ENCODE measurements at regions not wholly inside any gene's neighbourhood (a gene's known extent, or its start where the extent isn't known, plus 50 kb on each side); places are given as distances from the start of the nearest gene placed in this dataset.

DNA sequence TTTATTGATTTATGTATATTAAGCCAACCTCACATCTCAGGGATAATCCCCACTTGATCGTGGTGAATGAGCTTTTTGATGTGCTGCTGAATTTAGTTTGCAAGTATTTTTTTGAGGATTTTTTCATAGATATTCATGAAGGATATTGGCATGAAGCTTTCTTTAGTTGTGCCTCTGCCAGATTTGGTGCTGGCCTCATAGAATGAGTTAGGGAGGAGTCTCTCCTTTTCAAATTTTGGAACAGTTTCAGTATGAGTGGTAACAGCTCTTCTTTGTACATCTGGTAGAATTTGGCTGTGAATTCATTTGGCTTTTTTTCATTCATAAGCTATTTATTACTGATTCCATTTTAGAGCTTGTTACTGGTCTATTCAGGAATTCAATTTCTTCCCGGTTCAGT, 197.2 kb upstream of the NDST4 start:
- ChIA-PET CTCF (interaction anchor here (1.5 kb wide), 1 partner anchor 10 kb away, joined by 5 read pairs; no protein-coding TSS in a partner anchor), POLR2A (no interaction called here)
- no peaks in the 10 kb centered on the region for H4K20me1 ChIP-seq (ENCODE audit: insufficient read depth)
- no peak overlapping the region for H2AFZ ChIP-seq (ENCODE audit: low read depth)
- H3K27ac ChIP-seq (ENCODE audit: low read depth in 2 of 2, low read length in 1 of 2): no peak overlapping the region
- H3K9me3 ChIP-seq: no peaks in the 10 kb centered on the region
- no peak overlapping the region for H3K4me3 ChIP-seq (ENCODE audit: low read depth in 2 of 2, low read length in 1 of 2)
- H3K4me2 ChIP-seq: no peak overlapping the region
- H3K4me1 ChIP-seq (ENCODE audit: control insufficient read depth in 1 of 2, insufficient read depth in 2 of 2, low read depth in 1 of 2, low read length in 1 of 2): no peaks in the 10 kb centered on the region
- TF ChIP-seq EZH2phosphoT487 (IDR thresholded peaks at IDR 0.05; ENCODE audit: borderline replicate concordance, low read depth) (no peak), MEF2A (IDR thresholded peaks at IDR 0.05; ENCODE audit: borderline replicate concordance, low read depth) (no peak), CHD2 (IDR thresholded peaks at IDR 0.05; ENCODE audit: low read length, partially characterized antibody) (no peak), FOXM1 (IDR thresholded peaks at IDR 0.05; ENCODE audit: low read depth) (no peak), NRF1 (IDR thresholded peaks at IDR 0.05; ENCODE audit: low read depth, low read length) (no peak), TEAD4 (IDR thresholded peaks at IDR 0.05; ENCODE audit: borderline replicate concordance, insufficient read depth) (no peak), NFIC (IDR thresholded peaks at IDR 0.05; ENCODE audit: borderline replicate concordance) (no peak)
- H3F3A ChIP-seq (replicated peaks; ENCODE audit: insufficient read depth): no peaks in the 10 kb centered on the region
- no peaks in the 10 kb centered on the region for H3K79me2 ChIP-seq (ENCODE audit: insufficient read depth)
- H3K9me2 ChIP-seq: no peaks in the 10 kb centered on the region
- no peaks in the 10 kb centered on the region for H3K36me3 ChIP-seq (replicated peaks in 1 of 2; ENCODE audit: control insufficient read depth in 1 of 2, insufficient read depth in 2 of 2, low read length in 1 of 2)
- H3K9ac ChIP-seq: no peak overlapping the region
- H3K27me3 ChIP-seq (ENCODE audit: insufficient read depth): no peaks in the 10 kb centered on the region
- DNase-seq: no peak
- 36% methylated on average over 2 of the region's 2 CpGs for WGBS (ENCODE audit: low lambda C conversion rate)

DNA sequence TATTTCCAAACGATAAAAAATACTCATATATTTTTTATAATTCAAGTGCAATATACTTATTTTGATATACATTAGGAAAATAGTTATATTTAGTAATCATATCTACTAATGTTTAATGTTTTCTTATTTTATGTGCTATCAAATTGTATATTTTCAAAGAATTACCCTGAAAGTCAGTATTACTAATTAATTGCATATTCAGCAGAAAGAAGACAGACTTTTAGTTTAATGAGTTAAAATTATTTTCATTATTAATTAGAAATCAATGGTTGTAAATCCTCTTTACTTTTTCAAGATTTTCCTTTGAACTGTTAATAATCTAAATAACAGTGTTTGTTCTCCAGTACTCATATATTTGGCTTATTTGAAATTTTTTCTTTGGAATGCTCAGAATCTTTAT, 181.3 kb upstream of the NDST4 start:
- Histone ChIP-seq H3K4me1 (ENCODE audit: control insufficient read depth in 1 of 2, insufficient read depth in 2 of 2, low read depth in 1 of 2, low read length in 1 of 2) (no peaks in the 10 kb centered on the region), H3F3A (replicated peaks; ENCODE audit: insufficient read depth) (no peaks in the 10 kb centered on the region), H3K36me3 (replicated peaks in 1 of 2; ENCODE audit: control insufficient read depth in 1 of 2, insufficient read depth in 2 of 2, low read length in 1 of 2) (no peaks in the 10 kb centered on the region), H4K20me1 (ENCODE audit: insufficient read depth) (no peaks in the 10 kb centered on the region), H3K79me2 (ENCODE audit: insufficient read depth) (no peaks in the 10 kb centered on the region), H3K9me3 (no peaks in the 10 kb centered on the region), H3K4me2 (no peak overlapping the region), H3K9ac (no peak overlapping the region), H2AFZ (ENCODE audit: low read depth) (no peak overlapping the region), H3K27ac (ENCODE audit: low read depth in 2 of 2, low read length in 1 of 2) (no peak overlapping the region), H3K9me2 (no peaks in the 10 kb centered on the region), H3K4me3 (ENCODE audit: low read depth in 2 of 2, low read length in 1 of 2) (no peak overlapping the region), H3K27me3 (ENCODE audit: insufficient read depth) (no peaks in the 10 kb centered on the region)
- no peak for DNase-seq
- ChIA-PET CTCF (interaction anchor here (1.0 kb wide), 1 partner anchor 35 kb away, joined by 3 read pairs; no protein-coding TSS in a partner anchor), POLR2A (no interaction called here)
- TF ChIP-seq FOSL2 (IDR thresholded peaks at IDR 0.05; ENCODE audit: borderline replicate concordance, low read depth): no peak
- TF ChIP-seq GABPA (IDR thresholded peaks at IDR 0.05; ENCODE audit: low read depth): no peak
- TF ChIP-seq, protein P1, sequence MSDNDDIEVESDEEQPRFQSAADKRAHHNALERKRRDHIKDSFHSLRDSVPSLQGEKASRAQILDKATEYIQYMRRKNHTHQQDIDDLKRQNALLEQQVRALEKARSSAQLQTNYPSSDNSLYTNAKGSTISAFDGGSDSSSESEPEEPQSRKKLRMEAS (IDR thresholded peaks at IDR 0.05; ENCODE audit: low read depth): no peak
- no peak for TF ChIP-seq FOXJ3 (CRISPR knock-in tag; IDR thresholded peaks at IDR 0.05)
- 21% methylated on average over 1 of the region's 1 CpG for WGBS (ENCODE audit: low lambda C conversion rate)

DNA sequence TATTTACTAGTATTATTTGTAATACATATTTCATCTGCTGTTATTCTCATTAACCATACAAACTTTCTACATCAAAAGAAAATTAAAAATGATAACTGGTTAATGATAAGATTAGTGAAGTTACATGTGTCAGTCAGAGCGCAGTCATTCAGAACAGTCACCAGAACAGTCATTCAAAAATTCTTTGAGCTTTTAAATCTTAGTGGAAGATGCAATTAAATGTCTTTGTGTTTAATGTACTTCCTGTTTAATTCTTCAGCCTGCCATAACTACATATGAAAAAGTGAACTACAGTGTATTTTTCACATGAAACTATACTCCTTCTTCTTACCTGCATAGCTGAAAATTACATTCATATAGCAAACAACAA, 179.7 kb upstream of the NDST4 start:
- Histone ChIP-seq H3K27ac (ENCODE audit: low read depth in 2 of 2, low read length in 1 of 2) (no peak overlapping the region), H3K9ac (no peak overlapping the region), H3K9me2 (no peaks in the 10 kb centered on the region), H4K20me1 (ENCODE audit: insufficient read depth) (no peaks in the 10 kb centered on the region), H3K4me2 (no peak overlapping the region), H3K36me3 (replicated peaks in 1 of 2; ENCODE audit: control insufficient read depth in 1 of 2, insufficient read depth in 2 of 2, low read length in 1 of 2) (no peaks in the 10 kb centered on the region), H3F3A (replicated peaks; ENCODE audit: insufficient read depth) (no peaks in the 10 kb centered on the region), H3K4me1 (ENCODE audit: control insufficient read depth in 1 of 2, insufficient read depth in 2 of 2, low read depth in 1 of 2, low read length in 1 of 2) (no peaks in the 10 kb centered on the region), H3K4me3 (ENCODE audit: low read depth in 2 of 2, low read length in 1 of 2) (no peak overlapping the region), H2AFZ (ENCODE audit: low read depth) (no peak overlapping the region), H3K79me2 (ENCODE audit: insufficient read depth) (no peaks in the 10 kb centered on the region), H3K9me3 (no peaks in the 10 kb centered on the region), H3K27me3 (ENCODE audit: insufficient read depth) (no peaks in the 10 kb centered on the region)
- CTCF ChIA-PET: no interaction called here
- WGBS (ENCODE audit: low lambda C conversion rate): 39% methylated on average over 1 of the region's 1 CpG
- POLR2A ChIA-PET: no interaction called here
- DNase-seq: no peak
- TF ChIP-seq TEAD4 (IDR thresholded peaks at IDR 0.05; ENCODE audit: borderline replicate concordance, insufficient read depth) (no peak), NRF1 (IDR thresholded peaks at IDR 0.05; ENCODE audit: low read depth, low read length) (no peak)
- TF ChIP-seq, protein P1 (IDR thresholded peaks at IDR 0.05; ENCODE audit: low read depth): no peak
